Activated CD4-positive, alpha-beta memory T cell treated with anti-CD3 and anti-CD28 coated beads, Interleukin-2, amount 10 ng/mL, durations not matched to agents 7 days and 5 days (primary cell): ENCODE measurements at regions not wholly inside any gene's neighbourhood (a gene's known extent, or its start where the extent isn't known, plus 50 kb on each side); places are given as distances from the start of the nearest gene placed in this dataset.

Experiments
- CTCF ChIA-PET: fragments of 350-600 bp; sonication (Branson Sonifier 250); formaldehyde crosslinking; loops from one replicate; lab custom pipeline; 2021; ENCODE audit warnings: antibody characterized with exemption, inconsistent platforms; lab: Charles Lee
- POLR2A ChIA-PET: fragments of 350-600 bp; sonication (Branson Sonifier 250); formaldehyde crosslinking; loops from one replicate; lab custom pipeline; 2021; ENCODE audit warnings: antibody characterized with exemption; lab: Charles Lee
- DNase-seq: peaks from one replicate; pipeline ENCODE4 v3.0.0-alpha.2; 2020
- H3K27ac Mint-ChIP-seq: one replicate; pipeline ENCODE4 v1.8.0; 2021; ENCODE audit warnings: mild to moderate bottlenecking, mixed read lengths
- H3K27me3 Mint-ChIP-seq: one replicate; pipeline ENCODE4 v1.8.0; 2021; ENCODE audit warnings: mixed read lengths
- H3K36me3 Mint-ChIP-seq: one replicate; pipeline ENCODE4 v1.8.0; 2021; ENCODE audit warnings: low read depth, mixed read lengths
- H3K4me1 Mint-ChIP-seq: one replicate; pipeline ENCODE4 v1.8.0; 2021; ENCODE audit warnings: mixed read lengths
- H3K4me3 Mint-ChIP-seq: one replicate; pipeline ENCODE4 v1.8.0; 2021; ENCODE audit warnings: mild to moderate bottlenecking, mixed read lengths
- H3K9me3 Mint-ChIP-seq: one replicate; pipeline ENCODE4 v1.8.0; 2021; ENCODE audit warnings: mixed read lengths

DNA sequence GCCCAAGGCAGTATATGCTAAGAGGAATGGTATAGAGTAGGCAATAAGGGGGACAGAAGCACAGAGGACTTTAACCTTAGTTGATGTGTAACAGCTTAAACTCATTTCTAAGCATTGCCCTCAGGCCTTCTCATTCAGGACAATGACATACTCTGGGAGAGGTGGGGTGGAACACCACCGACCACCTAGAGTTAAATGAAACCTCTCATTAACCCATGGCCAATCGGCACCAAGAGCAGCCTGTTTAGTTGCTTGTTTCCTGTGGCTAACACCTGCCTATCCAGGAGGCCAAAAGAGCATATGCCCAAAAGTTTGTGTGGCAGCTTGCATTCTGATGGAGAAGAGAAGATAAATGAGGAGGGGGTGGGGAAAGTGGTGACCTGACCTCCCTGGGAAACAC, 50.0 kb downstream of the PABIR2 start:
- Mint-ChIP-seq H3K9me3 (no peaks in the 10 kb centered on the region), H3K4me3 (no peak overlapping the region), H3K27ac (no peak overlapping the region), H3K36me3 (no peaks in the 10 kb centered on the region), H3K27me3 (peaks cover 5% of the 10 kb centered on the region), H3K4me1 (no peaks in the 10 kb centered on the region)
- POLR2A ChIA-PET = no interaction called here
- DNase-seq = no peak
- CTCF ChIA-PET = no interaction called here

- Mint-ChIP-seq H3K4me1 (no peaks in the 10 kb centered on the region), H3K36me3 (no peaks in the 10 kb centered on the region), H3K27me3 (peaks cover 2% of the 10 kb centered on the region), H3K4me3 (no peak overlapping the region), H3K27ac (no peak overlapping the region), H3K9me3 (no peaks in the 10 kb centered on the region)
- CTCF ChIA-PET = no interaction called here
- POLR2A ChIA-PET = no interaction called here
- no peak for DNase-seq
These were observed 50.6 kb downstream of the PABIR2 start for GRCh38 chrX:134746410-134746785.

DNA sequence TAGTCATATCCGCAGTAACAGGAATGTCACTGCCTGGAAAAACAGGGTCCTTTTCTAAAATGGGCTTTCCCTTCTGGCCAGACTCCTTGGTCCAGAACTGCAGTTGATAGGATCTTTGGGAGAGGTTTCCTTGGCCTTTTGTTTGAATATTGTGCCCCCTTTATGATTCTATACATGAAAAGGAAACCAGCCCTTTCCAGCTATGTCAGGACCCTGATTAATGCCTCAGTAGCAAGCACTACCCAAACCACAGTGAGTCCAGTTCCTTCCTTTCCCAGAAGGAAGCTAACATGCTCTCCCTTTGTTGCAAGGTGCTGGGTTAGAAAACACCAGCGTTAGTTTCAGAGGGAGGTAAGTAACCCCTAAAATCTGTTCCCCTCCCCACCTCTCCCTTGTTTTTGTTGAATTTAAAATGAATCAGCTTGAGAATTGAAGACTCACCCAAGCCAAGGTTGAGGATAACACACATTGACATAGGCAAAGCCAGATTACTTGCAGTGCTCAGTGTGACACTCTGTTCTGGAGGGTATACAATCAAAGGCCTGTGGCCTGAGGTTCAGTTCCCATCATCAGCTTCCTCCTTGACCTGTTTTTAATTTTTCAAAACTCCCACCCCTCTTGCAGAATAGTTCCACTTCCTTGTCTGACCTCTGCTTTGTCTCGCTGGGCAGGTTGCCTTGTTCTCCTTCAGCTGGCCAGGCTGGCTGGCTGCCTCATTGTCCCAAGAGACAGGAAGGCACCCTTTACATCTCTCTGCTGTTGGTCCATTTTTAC, 51.2 kb downstream of the PABIR2 start:
- no peak for DNase-seq
- Mint-ChIP-seq H3K36me3 (no peaks in the 10 kb centered on the region), H3K27me3 (no peaks in the 10 kb centered on the region), H3K9me3 (no peaks in the 10 kb centered on the region), H3K27ac (no peak overlapping the region), H3K4me3 (no peak overlapping the region), H3K4me1 (no peaks in the 10 kb centered on the region)
- ChIA-PET CTCF (no interaction called here), POLR2A (no interaction called here)

DNA sequence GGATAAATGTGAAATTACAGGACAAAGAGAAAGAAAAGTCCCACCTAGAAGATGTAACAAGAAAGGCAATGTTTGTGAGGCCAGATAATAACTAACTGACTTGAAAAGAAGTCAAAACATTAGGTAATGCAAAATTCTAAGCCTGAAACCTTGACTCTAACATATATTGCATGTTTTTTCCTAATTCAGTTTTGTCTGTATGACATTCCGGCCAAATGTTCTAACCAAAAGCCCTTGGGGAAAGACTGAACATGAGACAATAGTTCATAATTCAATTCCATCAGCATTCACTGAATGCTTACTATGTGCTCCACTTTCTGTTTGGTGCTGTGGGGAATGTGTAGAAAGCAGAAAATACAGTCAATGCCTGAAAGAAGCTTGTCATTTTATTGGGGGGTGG, 53.9 kb downstream of the PABIR2 start:
- ChIA-PET CTCF (no interaction called here), POLR2A (no interaction called here)
- no peak overlapping the region for H3K27ac Mint-ChIP-seq

GRCh38 chrX:134742573-134742972, 54.4 kb downstream of the PABIR2 start:
- POLR2A ChIA-PET = no interaction called here
- CTCF ChIA-PET = no interaction called here
- no peaks in the 10 kb centered on the region for H3K27me3 Mint-ChIP-seq
- no peak overlapping the region for H3K27ac Mint-ChIP-seq
- H3K36me3 Mint-ChIP-seq = no peaks in the 10 kb centered on the region
- H3K4me1 Mint-ChIP-seq = no peaks in the 10 kb centered on the region
- no peaks in the 10 kb centered on the region for H3K9me3 Mint-ChIP-seq
- no peak for DNase-seq
- no peak overlapping the region for H3K4me3 Mint-ChIP-seq

More for the DNA sequence above, 53.9 kb downstream of the PABIR2 start:
- no peaks in the 10 kb centered on the region for H3K4me1 Mint-ChIP-seq
- H3K9me3 Mint-ChIP-seq = no peaks in the 10 kb centered on the region
- H3K27me3 Mint-ChIP-seq = no peaks in the 10 kb centered on the region
- H3K36me3 Mint-ChIP-seq = no peaks in the 10 kb centered on the region
- DNase-seq = no peak
- H3K4me3 Mint-ChIP-seq = no peak overlapping the region

DNA sequence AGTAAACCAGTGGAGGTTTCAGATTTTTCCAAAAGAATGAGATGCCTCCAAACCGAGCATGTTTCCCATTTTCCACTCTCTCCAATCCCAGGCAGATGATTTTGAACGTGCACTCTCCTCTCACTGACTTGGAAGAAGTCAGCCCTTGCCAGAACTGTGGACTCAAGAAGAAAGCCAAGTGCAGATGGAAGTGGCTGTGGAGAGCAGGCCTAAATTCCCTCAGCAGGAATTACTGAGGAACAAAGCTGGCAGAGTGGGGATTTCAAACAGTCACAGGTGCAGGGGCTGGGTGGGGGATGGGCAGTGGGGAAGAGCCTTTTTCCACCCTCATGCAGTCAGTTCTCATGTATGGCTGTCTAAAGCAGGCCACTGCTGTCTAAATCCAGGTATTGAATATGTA, 55.3 kb downstream of the PABIR2 start:
- Mint-ChIP-seq H3K27me3 (no peaks in the 10 kb centered on the region), H3K4me1 (no peaks in the 10 kb centered on the region), H3K27ac (no peak overlapping the region), H3K36me3 (no peaks in the 10 kb centered on the region), H3K4me3 (no peak overlapping the region), H3K9me3 (no peaks in the 10 kb centered on the region)
- CTCF ChIA-PET = no interaction called here
- POLR2A ChIA-PET = no interaction called here
- DNase-seq = no peak

GRCh38 chrX:134738986-134739740, 57.8 kb downstream of the PABIR2 start:
- Mint-ChIP-seq H3K4me3 (no peak overlapping the region), H3K27ac (no peak overlapping the region), H3K9me3 (no peaks in the 10 kb centered on the region), H3K36me3 (no peaks in the 10 kb centered on the region), H3K27me3 (no peaks in the 10 kb centered on the region), H3K4me1 (no peaks in the 10 kb centered on the region)
- CTCF ChIA-PET = no interaction called here
- POLR2A ChIA-PET = no interaction called here
- DNase-seq = no peak

DNA sequence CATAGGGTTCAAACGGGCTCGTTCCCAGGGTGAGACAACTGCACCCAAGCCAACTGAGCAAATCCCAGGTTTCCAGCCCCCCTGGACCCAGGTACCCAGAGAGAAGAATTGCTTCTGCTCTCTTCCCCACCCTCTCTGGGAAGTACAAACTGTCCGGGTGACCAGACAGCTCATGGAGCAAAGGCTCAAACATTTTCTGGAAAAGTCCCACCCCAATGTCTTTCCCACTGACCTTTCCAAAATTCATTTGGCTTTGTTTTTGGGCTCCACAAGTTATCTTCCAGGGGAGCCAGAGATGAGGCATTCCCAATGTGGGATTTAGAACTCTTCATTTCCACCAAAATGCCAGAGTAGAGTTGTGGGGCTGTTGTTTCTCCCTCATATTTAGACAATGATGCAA, 58.6 kb downstream of the PABIR2 start:
- DNase-seq = no peak

GRCh38 chrX:134737721-134738369, 59.2 kb downstream of the PABIR2 start:
- ChIA-PET POLR2A (no interaction called here), CTCF (no interaction called here)
- Mint-ChIP-seq H3K27ac (no peak overlapping the region), H3K9me3 (no peaks in the 10 kb centered on the region), H3K4me1 (no peaks in the 10 kb centered on the region), H3K27me3 (no peaks in the 10 kb centered on the region), H3K36me3 (no peaks in the 10 kb centered on the region), H3K4me3 (no peak overlapping the region)
- no peak for DNase-seq

More for the DNA sequence above, 58.6 kb downstream of the PABIR2 start:
- POLR2A ChIA-PET = no interaction called here
- CTCF ChIA-PET = no interaction called here
- H3K27ac Mint-ChIP-seq = no peak overlapping the region
- H3K27me3 Mint-ChIP-seq = no peaks in the 10 kb centered on the region
- H3K4me1 Mint-ChIP-seq = no peaks in the 10 kb centered on the region
- no peaks in the 10 kb centered on the region for H3K9me3 Mint-ChIP-seq
- H3K36me3 Mint-ChIP-seq = no peaks in the 10 kb centered on the region
- H3K4me3 Mint-ChIP-seq = no peak overlapping the region

DNA sequence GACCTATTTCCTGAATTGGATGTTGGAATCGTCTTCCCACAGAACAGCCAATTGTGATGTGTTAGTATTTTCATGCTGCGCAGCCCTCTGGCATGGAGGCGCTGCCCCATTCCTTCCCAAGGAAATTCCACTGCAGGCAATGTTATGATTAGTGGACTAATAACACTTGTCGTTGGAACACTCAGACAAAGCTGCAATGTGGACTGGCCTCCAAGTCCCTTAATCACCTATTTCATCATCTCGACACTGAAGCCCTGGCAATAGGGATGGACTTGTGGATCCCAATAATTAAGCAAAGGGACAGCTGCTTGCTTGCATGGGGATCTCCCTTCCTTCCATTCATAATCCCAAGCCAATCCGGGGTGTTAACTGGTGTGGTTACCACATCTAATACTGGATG, 59.9 kb downstream of the PABIR2 start:
- ChIA-PET CTCF (no interaction called here), POLR2A (no interaction called here)
- no peak for DNase-seq
- no peak overlapping the region for H3K27ac Mint-ChIP-seq
- no peaks in the 10 kb centered on the region for H3K36me3 Mint-ChIP-seq
- no peak overlapping the region for H3K4me3 Mint-ChIP-seq
- no peaks in the 10 kb centered on the region for H3K4me1 Mint-ChIP-seq
- H3K27me3 Mint-ChIP-seq = no peaks in the 10 kb centered on the region
- no peaks in the 10 kb centered on the region for H3K9me3 Mint-ChIP-seq

GRCh38 chrX:134736356-134736755, 60.6 kb downstream of the PABIR2 start:
- DNase-seq = no peak
- H3K4me3 Mint-ChIP-seq = no peak overlapping the region
- H3K27me3 Mint-ChIP-seq = no peaks in the 10 kb centered on the region
- CTCF ChIA-PET = no interaction called here
- POLR2A ChIA-PET = no interaction called here
- no peaks in the 10 kb centered on the region for H3K4me1 Mint-ChIP-seq
- no peak overlapping the region for H3K27ac Mint-ChIP-seq
- no peaks in the 10 kb centered on the region for H3K9me3 Mint-ChIP-seq
- H3K36me3 Mint-ChIP-seq = no peaks in the 10 kb centered on the region

- H3K36me3 Mint-ChIP-seq = no peaks in the 10 kb centered on the region
These were observed 62.0 kb downstream of the PABIR2 start for GRCh38 chrX:134735015-134735414.

GRCh38 chrX:134734466-134734952, 62.5 kb downstream of the PABIR2 start:
- H3K9me3 Mint-ChIP-seq = no peaks in the 10 kb centered on the region
- no peak overlapping the region for H3K27ac Mint-ChIP-seq
- H3K36me3 Mint-ChIP-seq = no peaks in the 10 kb centered on the region
- ChIA-PET CTCF (no interaction called here), POLR2A (no interaction called here)
- no peak overlapping the region for H3K4me3 Mint-ChIP-seq
- no peak for DNase-seq
- H3K27me3 Mint-ChIP-seq = no peaks in the 10 kb centered on the region
- H3K4me1 Mint-ChIP-seq = no peaks in the 10 kb centered on the region

More at GRCh38 chrX:134735015-134735414, 62.0 kb downstream of the PABIR2 start:
- H3K4me1 Mint-ChIP-seq = no peaks in the 10 kb centered on the region
- no peaks in the 10 kb centered on the region for H3K9me3 Mint-ChIP-seq
- CTCF ChIA-PET = no interaction called here
- no peaks in the 10 kb centered on the region for H3K27me3 Mint-ChIP-seq
- DNase-seq = no peak
- POLR2A ChIA-PET = no interaction called here
- no peak overlapping the region for H3K4me3 Mint-ChIP-seq
- H3K27ac Mint-ChIP-seq = no peak overlapping the region
